Fibroblast of gingiva (primary cell): ENCODE measurements at regions not wholly inside any gene's neighbourhood (a gene's known extent, or its start where the extent isn't known, plus 50 kb on each side); places are given as distances from the start of the nearest gene placed in this dataset.

ENCODE experiments used
- DNase-seq: peaks from one replicate; pipeline ENCODE4 v3.0.0-alpha.2; 2011; ENCODE audit warnings: low read depth

- no peak for DNase-seq
Observed at GRCh38 chr21:38702196-38702595, 103.5 kb upstream of the ETS2 start.

- DNase-seq = no peak
Observed at GRCh38 chr21:38709876-38710275, 95.9 kb upstream of the ETS2 start.

GRCh38 chr21:38712071-38712470 is 93.7 kb upstream of the ETS2 start:
- DNase-seq = peak; percentile 33

GRCh38 chr21:38712664-38713063 is 93.1 kb upstream of the ETS2 start:
- no peak for DNase-seq

GRCh38 chr21:38714039-38714817 is 91.5 kb upstream of the ETS2 start:
- no peak for DNase-seq

GRCh38 chr21:38714999-38715398 is 90.7 kb upstream of the ETS2 start:
- no peak for DNase-seq

- DNase-seq = no peak
Observed at GRCh38 chr21:38716088-38716487, 89.6 kb upstream of the ETS2 start.

- DNase-seq = peak; percentile 24
Observed at GRCh38 chr21:38716942-38717341, 88.8 kb upstream of the ETS2 start.

GRCh38 chr21:38718481-38718880 is 87.2 kb upstream of the ETS2 start:
- no peak for DNase-seq

- no peak for DNase-seq
Observed at GRCh38 chr21:38720074-38720473, 85.7 kb upstream of the ETS2 start.

- no peak for DNase-seq
Observed at GRCh38 chr21:38721055-38721454, 84.7 kb upstream of the ETS2 start.

- DNase-seq = no peak
Observed at GRCh38 chr21:38721958-38722357, 83.8 kb upstream of the ETS2 start.

- no peak for DNase-seq
Observed at GRCh38 chr21:38725196-38726157, 80.3 kb upstream of the ETS2 start.

- DNase-seq = no peak
Observed at GRCh38 chr21:38726482-38726881, 79.2 kb upstream of the ETS2 start.

- no peak for DNase-seq
Observed at GRCh38 chr21:38729291-38729690, 76.4 kb upstream of the ETS2 start.

- no peak for DNase-seq
Observed at GRCh38 chr21:38729754-38730379, 75.9 kb upstream of the ETS2 start.

- DNase-seq = peak; percentile 66
Observed at GRCh38 chr21:38733972-38734546, 71.7 kb upstream of the ETS2 start.

- DNase-seq = no peak
Observed at GRCh38 chr21:38734646-38735365, 70.9 kb upstream of the ETS2 start.

GRCh38 chr21:38735626-38736206 is 70.0 kb upstream of the ETS2 start:
- DNase-seq = no peak

GRCh38 chr21:38740090-38740489 is 65.6 kb upstream of the ETS2 start:
- DNase-seq = no peak
